OCI-LY7 (cell line): ENCODE measurements at regions not wholly inside any gene's neighbourhood (a gene's known extent, or its start where the extent isn't known, plus 50 kb on each side); places are given as distances from the start of the nearest gene placed in this dataset.

Experiments
- CTCF ChIP-seq: fragments of 200-600 bp; sonication (generic); conservative IDR thresholded peaks from 2 replicates; pipeline ENCODE4 v1.5.1; 2014; ENCODE audit warnings: mild to moderate bottlenecking, antibody characterized with exemption, low read length, moderate library complexity, mixed read lengths
- EZH2phosphoT487 ChIP-seq: fragments of 200-600 bp; sonication (generic); IDR thresholded peaks from 2 replicates; pipeline ENCODE4 v1.6.1; 2018; ENCODE audit warnings: low read depth, borderline replicate concordance, mild to moderate bottlenecking, mixed run types, antibody characterized with exemption, low read length, moderate library complexity, mixed read lengths

- no peak for TF ChIP-seq CTCF
- TF ChIP-seq EZH2phosphoT487, result no peak
Observed at GRCh38 chr14:86892152-86892956, 1100.6 kb downstream of the GALC start.
